GM21576 (cell line): ENCODE measurements at regions not wholly inside any gene's neighbourhood (a gene's known extent, or its start where the extent isn't known, plus 50 kb on each side); places are given as distances from the start of the nearest gene placed in this dataset.

Source experiments
- ATAC-seq: cut with Tn5 transposase; IDR thresholded peaks from one replicate; pipeline ENCODE4 v1.9.1; 2021; ENCODE audit warnings: mild to moderate bottlenecking, moderate library complexity; ENCODE audit not compliant: unreplicated experiment

GRCh38 chr6:147852772-147853171 lies 344.3 kb downstream of the SAMD5 start:
- ATAC-seq, result no peak

- no peak for ATAC-seq
Observed at GRCh38 chr6:147853574-147853973, 345.1 kb downstream of the SAMD5 start.

- no peak for ATAC-seq
Observed at GRCh38 chr6:147855803-147856482, 347.5 kb downstream of the SAMD5 start.

- ATAC-seq, result no peak
Observed at GRCh38 chr6:147856687-147857086, 348.2 kb downstream of the SAMD5 start.

GRCh38 chr6:147858421-147858820 lies 349.9 kb downstream of the SAMD5 start:
- ATAC-seq, result no peak

- no peak for ATAC-seq
Observed at GRCh38 chr6:147859071-147859470, 350.6 kb downstream of the SAMD5 start.

- no peak for ATAC-seq
Observed at GRCh38 chr6:147861696-147862095, 353.2 kb downstream of the SAMD5 start.

GRCh38 chr6:147867433-147868226 lies 359.1 kb downstream of the SAMD5 start:
- no peak for ATAC-seq

- ATAC-seq, result no peak
Observed at GRCh38 chr6:147868427-147869190, 360.1 kb downstream of the SAMD5 start.

- ATAC-seq, result no peak
Observed at GRCh38 chr6:147869201-147869600, 360.7 kb downstream of the SAMD5 start.

GRCh38 chr6:147869869-147870268 lies 361.4 kb downstream of the SAMD5 start:
- no peak for ATAC-seq

GRCh38 chr6:147870506-147871110 lies 362.1 kb downstream of the SAMD5 start:
- no peak for ATAC-seq

- ATAC-seq, result no peak
Observed at GRCh38 chr6:147872002-147872401, 363.5 kb downstream of the SAMD5 start.

- no peak for ATAC-seq
Observed at GRCh38 chr6:147873816-147874215, 365.3 kb downstream of the SAMD5 start.

GRCh38 chr6:147874322-147874721 lies 365.8 kb downstream of the SAMD5 start:
- ATAC-seq, result no peak

- no peak for ATAC-seq
Observed at GRCh38 chr6:147879031-147879580, 370.6 kb downstream of the SAMD5 start.

GRCh38 chr6:147881432-147881831 lies 372.9 kb downstream of the SAMD5 start:
- ATAC-seq, result no peak

- no peak for ATAC-seq
Observed at GRCh38 chr6:147888374-147888773, 379.9 kb downstream of the SAMD5 start.

GRCh38 chr6:147891671-147892070 lies 383.2 kb downstream of the SAMD5 start:
- no peak for ATAC-seq

- no peak for ATAC-seq
Observed at GRCh38 chr6:147892476-147892875, 384.0 kb downstream of the SAMD5 start.

- no peak for ATAC-seq
Observed at GRCh38 chr6:147895272-147895671, 386.8 kb downstream of the SAMD5 start.
